Loucy (cell line): ENCODE measurements at regions not wholly inside any gene's neighbourhood (a gene's known extent, or its start where the extent isn't known, plus 50 kb on each side); places are given as distances from the start of the nearest gene placed in this dataset.

ENCODE experiments used
- H2AFZ ChIP-seq: fragments of 200-600 bp; sonication (generic); 2 replicates; pipeline ENCODE4 v1.6.0; 2016; ENCODE audit warnings: antibody characterized with exemption, mild to moderate bottlenecking, low read length, moderate library complexity
- H3F3A ChIP-seq: fragments of 200-600 bp; 2 replicates; pipeline ENCODE4 v1.6.0; 2016; ENCODE audit warnings: antibody characterized with exemption, low read depth, mild to moderate bottlenecking
- H3K27me3 ChIP-seq: fragments of 200-600 bp; sonication (generic); 2 replicates; pipeline ENCODE4 v1.6.1; 2014; ENCODE audit warnings: low read length, mild to moderate bottlenecking; ENCODE audit not compliant: insufficient read depth, poor library complexity, severe bottlenecking
- H3K36me3 ChIP-seq: fragments of 200-600 bp; sonication (generic); 2 replicates; pipeline ENCODE4 v1.6.1; 2016; ENCODE audit warnings: low read length; ENCODE audit not compliant: insufficient read depth
- H3K4me1 ChIP-seq: fragments of 200-600 bp; sonication (generic); 2 replicates; pipeline ENCODE4 v1.5.1; 2014; ENCODE audit warnings: low read length, mild to moderate bottlenecking; ENCODE audit not compliant: insufficient read depth, poor library complexity, severe bottlenecking
- H3K4me2 ChIP-seq: fragments of 200-600 bp; sonication (generic); 2 replicates; pipeline ENCODE4 v1.6.0; 2014; ENCODE audit warnings: antibody characterized with exemption, low read length, low read depth, mild to moderate bottlenecking; ENCODE audit not compliant: poor library complexity, severe bottlenecking
- H3K4me3 ChIP-seq: fragments of 200-600 bp; sonication (generic); 2 replicates; pipeline ENCODE4 v1.5.1; 2014; ENCODE audit warnings: low read length, mild to moderate bottlenecking, mixed read lengths; ENCODE audit not compliant: poor library complexity, severe bottlenecking
- H3K79me2 ChIP-seq: fragments of 200-600 bp; sonication (generic); 2 replicates; pipeline ENCODE4 v1.6.1; 2014; ENCODE audit warnings: low read length; ENCODE audit not compliant: insufficient read depth
- H3K9ac ChIP-seq: fragments of 200-600 bp; sonication (generic); 2 replicates; pipeline ENCODE4 v1.6.0; 2014; ENCODE audit warnings: mild to moderate bottlenecking, low read depth, low read length, moderate library complexity; ENCODE audit not compliant: poor library complexity, severe bottlenecking
- H3K9me2 ChIP-seq: fragments of 200-600 bp; sonication (generic); replicated peaks from 2 replicates; pipeline ENCODE4 v1.6.1; 2016; ENCODE audit warnings: low read depth, low read length, mixed read lengths
- H3K9me3 ChIP-seq: fragments of 200-600 bp; sonication (generic); 2 replicates; pipeline ENCODE4 v1.6.1; 2014; ENCODE audit warnings: mild to moderate bottlenecking, antibody characterized with exemption, low read length, low read depth; ENCODE audit not compliant: insufficient read depth
- H4K20me1 ChIP-seq: fragments of 200-600 bp; sonication (generic); 2 replicates; pipeline ENCODE4 v1.6.0; 2014; ENCODE audit warnings: antibody characterized with exemption, low read length, mild to moderate bottlenecking; ENCODE audit not compliant: insufficient read depth, poor library complexity, severe bottlenecking
- CTCF ChIP-seq: fragments of 200-600 bp; sonication (generic); conservative IDR thresholded peaks from 2 replicates; pipeline ENCODE4 v1.5.1; 2014; ENCODE audit warnings: mild to moderate bottlenecking, antibody characterized with exemption, low read length
- EZH2phosphoT487 ChIP-seq: fragments of 200-600 bp; IDR thresholded peaks from 2 replicates; pipeline ENCODE4 v1.6.1; 2018; ENCODE audit warnings: antibody characterized with exemption, mild to moderate bottlenecking, moderate library complexity, borderline replicate concordance

DNA sequence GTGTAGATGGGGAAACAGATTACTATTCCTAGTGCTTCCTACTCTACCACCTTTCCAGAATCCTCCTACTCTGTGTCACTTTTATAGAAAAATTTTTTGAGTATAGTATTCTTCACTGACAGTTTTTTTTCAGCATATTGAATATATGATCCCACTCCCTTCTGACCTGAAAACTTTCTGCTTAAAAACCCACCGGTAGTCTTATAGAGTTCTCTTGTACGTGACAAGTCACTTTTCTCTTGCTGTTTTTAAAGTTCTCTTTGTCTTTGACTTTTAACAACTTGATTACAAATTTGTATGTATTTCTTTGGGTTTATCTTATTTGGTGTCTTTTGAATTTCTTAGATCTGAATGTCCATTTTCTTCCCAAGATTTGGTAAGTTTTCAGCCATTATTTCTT lies 133.6 kb upstream of the SLC38A2 start:
- no peaks in the 10 kb centered on the region for H3K36me3 ChIP-seq
- no peaks in the 10 kb centered on the region for H3K9me2 ChIP-seq
- no peak overlapping the region for H3K9ac ChIP-seq

GRCh38 chr12:46504494-46504893 lies 131.9 kb upstream of the SLC38A2 start:
- Histone ChIP-seq H3K9me2 (no peaks in the 10 kb centered on the region), H3K79me2 (no peaks in the 10 kb centered on the region), H3K27me3 (no peaks in the 10 kb centered on the region), H3K9ac (no peak overlapping the region), H2AFZ (no peak overlapping the region), H3K4me1 (no peaks in the 10 kb centered on the region), H3K36me3 (no peaks in the 10 kb centered on the region), H3K4me2 (no peak overlapping the region), H3K4me3 (no peak overlapping the region), H3F3A (no peaks in the 10 kb centered on the region), H4K20me1 (no peaks in the 10 kb centered on the region), H3K9me3 (peaks cover 25% of the 10 kb centered on the region)
- TF ChIP-seq CTCF (no peak), EZH2phosphoT487 (no peak)

More for the DNA sequence above, 133.6 kb upstream of the SLC38A2 start:
- Histone ChIP-seq H3K27me3 (no peaks in the 10 kb centered on the region), H3K4me3 (no peak overlapping the region), H3F3A (no peaks in the 10 kb centered on the region), H3K79me2 (no peaks in the 10 kb centered on the region), H3K9me3 (peaks cover 15% of the 10 kb centered on the region; the same call in 1 of the 2 replicates), H3K4me2 (no peak overlapping the region), H2AFZ (no peak overlapping the region), H4K20me1 (no peaks in the 10 kb centered on the region), H3K4me1 (no peaks in the 10 kb centered on the region)
- TF ChIP-seq CTCF (no peak), EZH2phosphoT487 (no peak)

DNA sequence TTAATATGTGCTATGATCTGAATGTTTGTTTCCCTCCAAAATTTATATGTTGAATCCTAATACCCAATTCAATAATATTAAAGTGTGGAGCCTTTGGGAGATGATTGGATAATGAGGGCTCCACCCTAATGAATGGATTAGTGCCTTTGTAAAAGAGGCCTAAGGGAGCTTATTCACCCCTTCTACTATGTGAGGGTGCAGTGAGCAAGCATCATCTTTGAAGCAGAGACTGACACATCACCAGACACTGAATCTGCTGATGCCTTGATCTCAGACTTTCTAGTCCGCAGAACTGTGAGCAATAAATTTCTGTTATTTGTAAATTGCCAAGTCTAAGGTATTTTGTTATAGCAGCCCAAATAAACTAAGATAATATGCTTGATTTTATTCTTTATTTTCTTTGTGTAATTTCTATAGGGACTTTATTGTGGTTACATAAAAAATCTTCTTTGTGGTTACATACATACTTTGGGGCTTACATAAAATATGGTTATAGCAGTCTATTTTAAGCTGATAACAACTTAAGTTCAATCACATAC lies 131.1 kb upstream of the SLC38A2 start:
- peaks cover 25% of the 10 kb centered on the region for H3K9me3 ChIP-seq
- H2AFZ ChIP-seq = no peak overlapping the region
- no peak overlapping the region for H3K4me2 ChIP-seq
- no peaks in the 10 kb centered on the region for H3F3A ChIP-seq
- no peak overlapping the region for H3K4me3 ChIP-seq
- H3K27me3 ChIP-seq = no peaks in the 10 kb centered on the region
- H4K20me1 ChIP-seq = no peaks in the 10 kb centered on the region
- H3K4me1 ChIP-seq = no peaks in the 10 kb centered on the region
- H3K9me2 ChIP-seq = no peaks in the 10 kb centered on the region
- H3K36me3 ChIP-seq = no peaks in the 10 kb centered on the region
- no peaks in the 10 kb centered on the region for H3K79me2 ChIP-seq
- no peak overlapping the region for H3K9ac ChIP-seq
- TF ChIP-seq EZH2phosphoT487 (no peak), CTCF (no peak)
